Neural cell (in vitro differentiated cells): ENCODE measurements at regions not wholly inside any gene's neighbourhood (a gene's known extent, or its start where the extent isn't known, plus 50 kb on each side); places are given as distances from the start of the nearest gene placed in this dataset.
"Not testable (repeated sequence)": the region's sequence is repeated elsewhere in the genome, so short reads cannot be mapped to it uniquely, and the experiment has no call there.

Source experiments
- H2AFZ ChIP-seq: fragments of 200-600, 300-800 bp; sonication (generic), shearing (Covaris generic); 2 replicates; pipeline ENCODE4 v1.6.0; 2014; ENCODE audit warnings: low read depth, mild to moderate bottlenecking, antibody characterized with exemption, low read length, moderate library complexity
- H3F3A ChIP-seq: fragments of 200-600 bp; shearing (Covaris generic); 2 replicates; pipeline ENCODE4 v1.6.1; 2016; ENCODE audit warnings: mild to moderate bottlenecking, moderate library complexity, mixed read lengths, antibody characterized with exemption, low read length; ENCODE audit not compliant: insufficient read depth, poor library complexity, severe bottlenecking
- H3K27ac ChIP-seq: fragments of 200-600, 300-800 bp; sonication (generic), shearing (Covaris generic); 2 replicates; pipeline ENCODE4 v1.5.1; 2014; ENCODE audit warnings: mild to moderate bottlenecking, low read length, moderate library complexity
- H3K27me3 ChIP-seq: fragments of 300-800, 200-600 bp; sonication (generic), shearing (Covaris generic); 2 replicates; pipeline ENCODE4 v1.6.0; 2014; ENCODE audit warnings: mild to moderate bottlenecking, low read depth, low read length, moderate library complexity; ENCODE audit not compliant: insufficient read depth
- H3K36me3 ChIP-seq: fragments of 300-800, 200-600 bp; sonication (generic), shearing (Covaris generic); 2 replicates; pipeline ENCODE4 v1.5.1; 2014; ENCODE audit warnings: mild to moderate bottlenecking, antibody characterized with exemption, low read length, moderate library complexity; ENCODE audit not compliant: insufficient read depth
- H3K4me2 ChIP-seq: fragments of 300-800, 200-600 bp; sonication (generic), shearing (Covaris generic); 2 replicates; pipeline ENCODE4 v1.6.0; 2014; ENCODE audit warnings: mild to moderate bottlenecking, low read length
- H3K4me3 ChIP-seq: fragments of 300-800, 200-600 bp; sonication (generic), shearing (Covaris generic); 2 replicates; pipeline ENCODE4 v1.5.1; 2014; ENCODE audit warnings: mild to moderate bottlenecking, low read length, moderate library complexity
- H3K79me2 ChIP-seq: fragments of 200-600 bp; shearing (Covaris generic); replicated peaks from 2 replicates; pipeline ENCODE4 v1.6.0; 2014; ENCODE audit warnings: mild to moderate bottlenecking, low read length, moderate library complexity; ENCODE audit not compliant: insufficient read depth
- H3K9ac ChIP-seq: fragments of 300-800, 200-600 bp; sonication (generic), shearing (Covaris generic); 2 replicates; pipeline ENCODE4 v1.6.1; 2016; ENCODE audit warnings: mild to moderate bottlenecking, low read length, mixed read lengths
- H3K9me2 ChIP-seq: fragments of 200-600 bp; shearing (Covaris generic); 2 replicates; pipeline ENCODE4 v1.6.1; 2016; ENCODE audit warnings: mild to moderate bottlenecking, low read length, mixed read lengths; ENCODE audit not compliant: insufficient read depth
- H3K9me3 ChIP-seq: fragments of 200-600, 300-800 bp; sonication (generic), shearing (Covaris generic); 2 replicates; pipeline ENCODE4 v1.6.1; 2016; ENCODE audit warnings: mild to moderate bottlenecking, mixed run types, low read length, moderate library complexity, mixed read lengths
- H4K20me1 ChIP-seq: fragments of 200-600 bp; shearing (Covaris generic); 2 replicates; pipeline ENCODE4 v1.6.1; 2016; ENCODE audit warnings: mild to moderate bottlenecking, mixed run types; ENCODE audit not compliant: insufficient read depth
- EP300 ChIP-seq: fragments of 450-650 bp; conservative IDR thresholded peaks from 2 replicates; pipeline ENCODE4 v1.6.1; 2014; ENCODE audit warnings: antibody characterized with exemption, mild to moderate bottlenecking, moderate library complexity; ENCODE audit not compliant: poor library complexity, severe bottlenecking
- EZH2 ChIP-seq: fragments of 200-600, 300-800 bp; shearing (Covaris generic), sonication (generic); IDR thresholded peaks from 2 replicates; pipeline ENCODE4 v1.6.1; 2014; ENCODE audit warnings: antibody characterized with exemption, low read length, borderline replicate concordance, mild to moderate bottlenecking; ENCODE audit not compliant: insufficient read depth, poor library complexity, severe bottlenecking
- MXI1 ChIP-seq: fragments of 450-650 bp; conservative IDR thresholded peaks from 2 replicates; pipeline ENCODE4 v1.6.1; 2014; ENCODE audit warnings: antibody characterized with exemption, mild to moderate bottlenecking; ENCODE audit not compliant: poor library complexity, severe bottlenecking
- POLR2AphosphoS5 ChIP-seq: IDR thresholded peaks from 2 replicates; pipeline ENCODE4 v1.6.1; 2012
- RAD21 ChIP-seq: fragments of 450-650 bp; conservative IDR thresholded peaks from 2 replicates; pipeline ENCODE4 v1.6.1; 2014; ENCODE audit warnings: antibody characterized with exemption, mild to moderate bottlenecking, moderate library complexity
- SMC3 ChIP-seq: fragments of 450-650 bp; conservative IDR thresholded peaks from 2 replicates; pipeline ENCODE4 v1.6.1; 2014; ENCODE audit warnings: antibody characterized with exemption, mild to moderate bottlenecking, moderate library complexity; ENCODE audit not compliant: poor library complexity
- TAF1 ChIP-seq: IDR thresholded peaks from 2 replicates; pipeline ENCODE4 v1.6.1; 2012; ENCODE audit warnings: low read depth
- TF ChIP-seq, protein P1 (sequence below): fragments of 450-650 bp; IDR thresholded peaks from 2 replicates; pipeline ENCODE4 v1.5.1; 2014; ENCODE audit warnings: antibody characterized with exemption, mild to moderate bottlenecking, moderate library complexity; ENCODE audit not compliant: poor library complexity, severe bottlenecking
- TF ChIP-seq, protein P2 (sequence below): IDR thresholded peaks from 2 replicates; pipeline ENCODE4 v1.6.1; 2012; ENCODE audit warnings: borderline replicate concordance

DNA sequence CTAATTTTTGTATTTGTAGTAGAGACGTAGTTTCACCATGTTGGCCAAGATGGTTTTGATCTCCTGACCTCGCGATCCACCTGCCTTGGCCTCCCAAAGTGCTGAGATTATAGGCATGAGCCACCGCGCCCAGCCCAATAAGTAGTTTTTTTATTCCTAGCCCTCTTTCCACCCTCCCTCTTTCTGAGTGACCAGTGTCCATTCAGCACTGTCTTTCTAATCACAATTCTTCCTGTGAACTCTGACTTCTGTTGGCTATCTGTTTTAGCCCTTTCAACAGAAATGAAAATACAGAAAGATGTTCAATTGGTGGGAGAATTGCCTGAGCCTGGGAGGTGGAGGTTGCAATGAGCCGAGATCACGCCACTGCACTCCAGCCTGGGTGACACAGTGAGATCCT lies 122.3 kb upstream of the LIFR start:
- H3K79me2 ChIP-seq, result not testable (repeated sequence)

DNA sequence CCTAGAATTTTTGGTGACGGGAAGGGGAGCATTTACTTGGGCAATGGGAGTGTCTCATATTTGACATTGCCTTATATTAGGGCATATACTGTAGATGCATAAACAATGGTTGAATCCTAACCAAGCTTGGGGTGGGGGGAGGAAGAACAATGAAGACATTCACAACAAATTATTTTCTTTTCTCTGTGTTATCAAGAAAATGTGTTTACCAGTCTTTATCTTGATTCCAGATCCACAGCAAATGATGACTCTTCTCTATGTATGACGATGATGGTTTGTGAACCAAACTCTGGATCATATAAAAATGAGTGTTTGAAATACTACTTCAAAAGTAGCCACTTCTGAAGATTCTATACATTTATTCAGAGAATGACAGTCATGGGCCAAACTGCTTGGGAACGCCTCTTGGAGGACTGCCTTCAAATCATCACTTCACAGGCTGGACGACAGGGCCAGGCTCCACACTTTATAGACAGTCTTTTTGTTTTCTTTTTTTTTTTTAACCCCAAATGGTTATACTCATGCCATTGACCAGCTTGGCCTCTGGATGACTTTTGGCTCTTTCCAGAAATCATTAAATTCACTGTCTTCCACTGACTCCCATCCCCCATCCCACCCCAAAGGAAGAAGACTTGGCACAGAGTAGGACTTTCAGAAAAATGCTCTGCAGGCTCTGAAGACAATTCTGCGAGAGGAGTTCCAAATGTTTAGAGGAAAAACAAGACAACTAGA lies 123.8 kb upstream of the LIFR start:
- no peaks in the 10 kb centered on the region for H3K9me3 ChIP-seq
- no peaks in the 10 kb centered on the region for H3K27me3 ChIP-seq
- H3K79me2 ChIP-seq, result no peaks in the 10 kb centered on the region
- no peak overlapping the region for H3K4me2 ChIP-seq
- H3K4me3 ChIP-seq, result no peak overlapping the region
- H4K20me1 ChIP-seq, result no peaks in the 10 kb centered on the region
- no peaks in the 10 kb centered on the region for H3K9me2 ChIP-seq
- no peak overlapping the region for H3K27ac ChIP-seq
- TF ChIP-seq EZH2, result no peak
- H3F3A ChIP-seq, result no peaks in the 10 kb centered on the region
- H2AFZ ChIP-seq, result no peak overlapping the region
- no peaks in the 10 kb centered on the region for H3K36me3 ChIP-seq
- no peak overlapping the region for H3K9ac ChIP-seq

More for the DNA sequence above, 122.3 kb upstream of the LIFR start:
- not testable (repeated sequence) for H3K36me3 ChIP-seq, H4K20me1 ChIP-seq, H3K4me3 ChIP-seq, H3K4me2 ChIP-seq, H2AFZ ChIP-seq, H3F3A ChIP-seq, H3K27ac ChIP-seq, H3K9me3 ChIP-seq, H3K9me2 ChIP-seq, H3K9ac ChIP-seq, H3K27me3 ChIP-seq

DNA sequence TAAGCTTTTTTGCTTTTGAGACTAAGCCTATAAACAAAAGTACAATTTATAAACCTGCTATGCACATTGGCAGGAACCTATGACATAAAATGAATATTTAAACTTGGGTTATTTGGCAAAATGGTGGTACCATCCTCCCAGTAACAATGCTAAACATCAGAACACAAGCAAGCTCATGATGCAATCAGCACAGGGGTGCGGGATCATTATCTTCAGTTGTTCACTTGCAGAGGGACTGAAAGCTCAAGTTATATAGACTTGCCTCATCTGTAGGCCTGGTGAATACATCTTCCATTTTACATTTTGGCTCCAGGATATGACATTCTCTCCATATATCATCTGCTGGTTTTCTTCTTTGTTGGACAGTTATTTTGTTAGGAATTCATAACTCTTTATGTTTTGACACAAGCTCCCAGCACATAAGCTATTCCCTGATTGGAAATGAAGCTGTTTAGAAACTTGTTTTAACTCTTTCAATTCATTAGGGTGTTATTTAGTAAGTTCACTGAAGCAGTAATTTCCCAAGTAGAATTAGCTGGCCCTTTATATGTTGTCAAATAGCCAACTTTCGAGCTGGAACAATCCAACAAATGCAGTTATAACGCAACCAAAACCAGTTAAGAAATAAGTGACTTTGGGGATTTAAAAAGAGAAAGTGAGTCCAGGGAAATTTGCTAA lies 124.7 kb upstream of the LIFR start:
- no peak overlapping the region for H3K4me2 ChIP-seq
- H3K9me2 ChIP-seq, result no peaks in the 10 kb centered on the region
- H3K79me2 ChIP-seq, result no peaks in the 10 kb centered on the region
- H3K27me3 ChIP-seq, result no peaks in the 10 kb centered on the region
- no peak for TF ChIP-seq RAD21
- TF ChIP-seq, protein P1, sequence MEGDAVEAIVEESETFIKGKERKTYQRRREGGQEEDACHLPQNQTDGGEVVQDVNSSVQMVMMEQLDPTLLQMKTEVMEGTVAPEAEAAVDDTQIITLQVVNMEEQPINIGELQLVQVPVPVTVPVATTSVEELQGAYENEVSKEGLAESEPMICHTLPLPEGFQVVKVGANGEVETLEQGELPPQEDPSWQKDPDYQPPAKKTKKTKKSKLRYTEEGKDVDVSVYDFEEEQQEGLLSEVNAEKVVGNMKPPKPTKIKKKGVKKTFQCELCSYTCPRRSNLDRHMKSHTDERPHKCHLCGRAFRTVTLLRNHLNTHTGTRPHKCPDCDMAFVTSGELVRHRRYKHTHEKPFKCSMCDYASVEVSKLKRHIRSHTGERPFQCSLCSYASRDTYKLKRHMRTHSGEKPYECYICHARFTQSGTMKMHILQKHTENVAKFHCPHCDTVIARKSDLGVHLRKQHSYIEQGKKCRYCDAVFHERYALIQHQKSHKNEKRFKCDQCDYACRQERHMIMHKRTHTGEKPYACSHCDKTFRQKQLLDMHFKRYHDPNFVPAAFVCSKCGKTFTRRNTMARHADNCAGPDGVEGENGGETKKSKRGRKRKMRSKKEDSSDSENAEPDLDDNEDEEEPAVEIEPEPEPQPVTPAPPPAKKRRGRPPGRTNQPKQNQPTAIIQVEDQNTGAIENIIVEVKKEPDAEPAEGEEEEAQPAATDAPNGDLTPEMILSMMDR, result no peak
- TF ChIP-seq POLR2AphosphoS5, result no peak
- TF ChIP-seq SMC3, result no peak
- TF ChIP-seq TAF1, result no peak
- TF ChIP-seq EP300, result no peak
- TF ChIP-seq EZH2, result no peak
- H3K36me3 ChIP-seq, result no peaks in the 10 kb centered on the region
- no peaks in the 10 kb centered on the region for H4K20me1 ChIP-seq
- H3K4me3 ChIP-seq, result no peak overlapping the region
- H3K27ac ChIP-seq, result no peak overlapping the region
- no peaks in the 10 kb centered on the region for H3F3A ChIP-seq
- H2AFZ ChIP-seq, result no peak overlapping the region
- H3K9ac ChIP-seq, result no peak overlapping the region
- H3K9me3 ChIP-seq, result peaks cover 4% of the 10 kb centered on the region

DNA sequence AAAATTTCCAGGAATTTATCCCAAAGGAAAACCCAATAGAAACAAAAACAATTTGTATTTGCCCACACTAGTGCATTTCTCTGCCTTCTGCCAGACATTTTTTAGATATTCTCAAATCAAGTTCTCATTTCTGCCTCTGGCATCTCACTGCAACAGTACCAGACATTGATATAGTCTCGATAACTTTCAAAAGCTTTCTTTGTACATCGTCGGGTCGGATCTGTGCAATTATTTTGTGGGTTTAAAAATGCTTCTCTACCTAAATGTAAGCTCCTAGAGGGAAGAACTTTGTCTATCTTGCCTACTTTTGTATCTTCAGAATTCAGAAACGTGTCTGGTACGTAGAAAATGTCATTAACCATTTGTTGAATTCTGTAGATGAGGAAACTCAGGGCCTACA lies 125.5 kb upstream of the LIFR start:
- H3K27ac ChIP-seq, result no peak overlapping the region
- H2AFZ ChIP-seq, result no peak overlapping the region
- H4K20me1 ChIP-seq, result no peaks in the 10 kb centered on the region
- H3K9ac ChIP-seq, result no peak overlapping the region
- no peaks in the 10 kb centered on the region for H3K36me3 ChIP-seq
- no peaks in the 10 kb centered on the region for H3K9me2 ChIP-seq
- no peaks in the 10 kb centered on the region for H3K27me3 ChIP-seq
- H3F3A ChIP-seq, result no peaks in the 10 kb centered on the region
- H3K4me3 ChIP-seq, result no peak overlapping the region
- peaks cover 4% of the 10 kb centered on the region for H3K9me3 ChIP-seq
- TF ChIP-seq, protein P1, result no peak
- TF ChIP-seq MXI1 (no peak), EP300 (no peak), EZH2 (no peak), TAF1 (no peak), RAD21 (no peak)
- TF ChIP-seq, protein P2, sequence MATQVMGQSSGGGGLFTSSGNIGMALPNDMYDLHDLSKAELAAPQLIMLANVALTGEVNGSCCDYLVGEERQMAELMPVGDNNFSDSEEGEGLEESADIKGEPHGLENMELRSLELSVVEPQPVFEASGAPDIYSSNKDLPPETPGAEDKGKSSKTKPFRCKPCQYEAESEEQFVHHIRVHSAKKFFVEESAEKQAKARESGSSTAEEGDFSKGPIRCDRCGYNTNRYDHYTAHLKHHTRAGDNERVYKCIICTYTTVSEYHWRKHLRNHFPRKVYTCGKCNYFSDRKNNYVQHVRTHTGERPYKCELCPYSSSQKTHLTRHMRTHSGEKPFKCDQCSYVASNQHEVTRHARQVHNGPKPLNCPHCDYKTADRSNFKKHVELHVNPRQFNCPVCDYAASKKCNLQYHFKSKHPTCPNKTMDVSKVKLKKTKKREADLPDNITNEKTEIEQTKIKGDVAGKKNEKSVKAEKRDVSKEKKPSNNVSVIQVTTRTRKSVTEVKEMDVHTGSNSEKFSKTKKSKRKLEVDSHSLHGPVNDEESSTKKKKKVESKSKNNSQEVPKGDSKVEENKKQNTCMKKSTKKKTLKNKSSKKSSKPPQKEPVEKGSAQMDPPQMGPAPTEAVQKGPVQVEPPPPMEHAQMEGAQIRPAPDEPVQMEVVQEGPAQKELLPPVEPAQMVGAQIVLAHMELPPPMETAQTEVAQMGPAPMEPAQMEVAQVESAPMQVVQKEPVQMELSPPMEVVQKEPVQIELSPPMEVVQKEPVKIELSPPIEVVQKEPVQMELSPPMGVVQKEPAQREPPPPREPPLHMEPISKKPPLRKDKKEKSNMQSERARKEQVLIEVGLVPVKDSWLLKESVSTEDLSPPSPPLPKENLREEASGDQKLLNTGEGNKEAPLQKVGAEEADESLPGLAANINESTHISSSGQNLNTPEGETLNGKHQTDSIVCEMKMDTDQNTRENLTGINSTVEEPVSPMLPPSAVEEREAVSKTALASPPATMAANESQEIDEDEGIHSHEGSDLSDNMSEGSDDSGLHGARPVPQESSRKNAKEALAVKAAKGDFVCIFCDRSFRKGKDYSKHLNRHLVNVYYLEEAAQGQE, result no peak
- H3K4me2 ChIP-seq, result no peak overlapping the region
- H3K79me2 ChIP-seq, result no peaks in the 10 kb centered on the region
